Heart left ventricle (tissue), 13 donors: ENCODE measurements at regions not wholly inside any gene's neighbourhood (a gene's known extent, or its start where the extent isn't known, plus 50 kb on each side); places are given as distances from the start of the nearest gene placed in this dataset.

Experiments
- CTCF ChIP-seq, 12 donors: fragments of 200-600 bp; sonication (generic) in 4 of 12; IDR thresholded peaks; one replicate each; pipeline versions ENCODE4 v1.5.0 to v1.8.0; 2018 to 2022; ENCODE audit warnings: antibody characterized with exemption in 12 of 12, mild to moderate bottlenecking in 5 of 12
- POLR2A ChIP-seq, 2 donors: fragments of 450-650 bp; IDR thresholded peaks; one replicate each; pipeline ENCODE4 v1.6.1; 2017; ENCODE audit warnings: antibody characterized with exemption in 2 of 2, mild to moderate bottlenecking in 2 of 2, moderate library complexity in 2 of 2
- donor health status: ischemic (EF 13 %, LVEDD 7.1; RV severe dilation, severe dysfunction).
- donor health status: DM: no; HTN: yes; CAD: no.
- donor health status: DM: no; HTN: no; CAD: no.
- donor health status: ischemic (EF 25% LVEDD 6.9; RV normal size, moderate dysfunction).
- donor health status: ischemic (EF 25% LVEDD 5.7; RV mildly dilated, moderate dysfunction).
- donor health status: ischemic (EF 35%, LVEDD 5.7; RV mildly dilated, moderate dysfunction).
- donor health status: nonischemic (EF 11% LVEDD 7.7; RV severe dilation, severe dysfunction).
- donor health status: DM: yes; HTN: yes; CAD: no.
- donor health status: PGD.
- donor health status: ischemic (EF 29% LVEDD 5.4; RV normal size, mild dysfunction).
- donor health status: nonischemic (EF 23%, LVEDD 6.1; RV moderate dilation, normal function).

- TF ChIP-seq CTCF (IDR thresholded peaks at IDR 0.05) (no peak), POLR2A (IDR thresholded peaks at IDR 0.05) (no peak)
Measured at GRCh38 chr1:199138061-199138460, 499.2 kb downstream of the PTPRC start.
